NCI-H69 (cell line): ENCODE measurements at regions not wholly inside any gene's neighbourhood (a gene's known extent, or its start where the extent isn't known, plus 50 kb on each side); places are given as distances from the start of the nearest gene placed in this dataset.

ENCODE experiments used
- DNase-seq: peaks from one replicate; lab custom pipeline; 2025; lab: John Stamatoyannopoulos, UW

GRCh38 chr1:219401724-219402625 is 210.9 kb downstream of the ZC3H11B start:
- DNase-seq = peak; percentile 20

DNA sequence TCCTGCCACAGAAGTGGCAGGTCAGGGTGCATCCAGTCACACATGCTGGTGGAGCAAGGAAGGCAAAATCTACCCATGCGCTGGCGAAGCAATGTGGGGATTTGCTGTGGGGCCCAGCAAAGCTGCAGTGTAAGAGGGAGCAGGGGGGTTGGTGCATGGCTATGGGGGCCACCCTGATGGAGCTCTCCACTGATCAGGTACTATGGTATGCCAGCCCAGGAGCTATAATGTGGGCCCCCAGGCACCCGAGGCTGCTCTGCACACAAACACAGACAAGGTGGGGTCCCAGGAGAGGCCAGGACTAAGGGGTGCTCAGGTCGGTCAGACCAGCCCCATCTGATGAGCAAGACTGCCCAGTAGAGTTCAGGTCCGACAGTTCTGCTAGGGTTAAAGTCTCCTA is 213.5 kb downstream of the ZC3H11B start:
- DNase-seq = no peak

DNA sequence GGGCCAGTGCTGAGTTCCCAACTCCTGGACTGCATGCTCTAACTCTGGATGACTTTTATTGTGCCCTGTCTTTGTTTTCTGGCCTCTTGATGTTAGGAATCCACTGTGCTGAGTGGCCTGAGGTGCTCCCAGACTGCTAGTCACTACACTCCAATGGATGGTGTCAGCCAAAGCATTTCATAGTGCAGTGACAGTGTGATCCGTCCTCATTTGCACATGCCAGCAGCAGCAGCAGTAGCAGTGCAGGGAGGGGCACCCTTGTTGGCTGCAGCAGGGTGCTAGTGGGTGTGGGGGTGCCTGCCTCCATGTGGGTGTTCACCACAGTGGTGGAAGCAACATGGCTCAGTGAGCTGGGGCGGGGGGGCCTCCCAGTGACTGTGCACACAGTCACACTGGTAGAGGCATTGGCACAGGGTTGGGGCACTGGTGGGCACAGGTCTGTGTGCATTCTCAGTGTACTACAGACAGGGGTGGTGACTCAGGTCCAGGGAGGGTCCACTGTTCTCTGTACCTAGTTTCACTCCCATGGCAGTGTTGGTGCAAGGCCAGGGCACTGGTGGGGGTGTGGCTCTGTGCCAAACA is 214.0 kb downstream of the ZC3H11B start:
- peak; percentile 21 for DNase-seq

DNA sequence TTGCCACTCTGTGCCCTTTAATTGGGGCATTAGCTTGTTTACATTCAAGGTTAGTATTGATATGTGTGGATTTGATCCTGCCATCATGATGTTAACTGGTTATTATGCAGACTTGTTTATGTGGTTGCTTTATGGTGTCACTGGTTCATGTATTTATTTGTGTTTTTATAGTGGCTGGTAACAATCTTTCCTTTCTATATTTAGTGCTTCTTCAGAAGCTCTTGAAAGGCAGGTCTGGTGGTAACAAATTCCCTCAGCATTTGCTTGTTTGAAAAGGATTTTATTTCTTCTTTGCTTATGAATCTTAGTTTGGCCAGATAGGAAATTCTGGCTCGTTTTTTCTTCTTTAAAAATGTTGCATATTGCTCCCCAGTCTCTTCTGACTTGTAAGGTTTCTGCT is 215.4 kb downstream of the ZC3H11B start:
- no peak for DNase-seq

DNA sequence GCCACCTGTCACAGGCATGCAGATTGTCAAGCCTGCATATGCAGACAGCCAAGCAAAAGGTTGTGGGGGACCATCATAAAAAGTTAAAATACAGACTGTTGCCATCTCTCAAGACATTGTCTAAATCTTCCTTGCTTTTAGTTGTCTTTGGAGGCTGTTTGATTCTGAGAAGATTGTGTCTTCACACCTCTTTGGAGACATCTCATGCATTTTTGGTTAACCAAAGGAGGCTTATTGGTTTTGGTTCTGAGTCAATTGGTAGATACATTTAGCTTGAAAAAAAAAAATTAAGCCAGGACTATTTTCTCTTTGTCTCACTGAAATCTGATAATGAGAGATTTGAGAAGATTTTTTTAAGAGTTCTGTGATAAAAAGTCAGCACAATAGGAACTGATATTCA is 217.6 kb downstream of the LYPLAL1 start:
- no peak for DNase-seq

DNA sequence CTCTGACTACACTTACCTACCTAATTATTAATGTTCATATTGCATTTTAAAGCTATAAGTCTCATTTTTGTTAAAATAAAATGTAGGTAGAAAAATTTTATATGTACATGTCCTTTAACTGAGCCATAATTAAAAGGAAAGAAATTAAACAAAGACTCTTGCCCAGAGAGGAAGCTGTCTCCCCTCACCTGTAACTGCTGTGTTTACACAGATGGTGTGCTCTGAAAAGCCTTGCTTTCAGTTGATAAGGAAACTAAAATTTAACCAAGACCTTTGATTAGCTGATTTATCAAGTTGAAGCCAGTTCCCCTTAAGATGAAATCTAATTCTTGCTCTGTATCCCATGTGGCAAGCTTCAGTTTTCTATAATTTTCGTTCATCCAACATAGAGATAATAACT is 213.5 kb downstream of the LYPLAL1 start:
- peak; percentile 93 for DNase-seq

DNA sequence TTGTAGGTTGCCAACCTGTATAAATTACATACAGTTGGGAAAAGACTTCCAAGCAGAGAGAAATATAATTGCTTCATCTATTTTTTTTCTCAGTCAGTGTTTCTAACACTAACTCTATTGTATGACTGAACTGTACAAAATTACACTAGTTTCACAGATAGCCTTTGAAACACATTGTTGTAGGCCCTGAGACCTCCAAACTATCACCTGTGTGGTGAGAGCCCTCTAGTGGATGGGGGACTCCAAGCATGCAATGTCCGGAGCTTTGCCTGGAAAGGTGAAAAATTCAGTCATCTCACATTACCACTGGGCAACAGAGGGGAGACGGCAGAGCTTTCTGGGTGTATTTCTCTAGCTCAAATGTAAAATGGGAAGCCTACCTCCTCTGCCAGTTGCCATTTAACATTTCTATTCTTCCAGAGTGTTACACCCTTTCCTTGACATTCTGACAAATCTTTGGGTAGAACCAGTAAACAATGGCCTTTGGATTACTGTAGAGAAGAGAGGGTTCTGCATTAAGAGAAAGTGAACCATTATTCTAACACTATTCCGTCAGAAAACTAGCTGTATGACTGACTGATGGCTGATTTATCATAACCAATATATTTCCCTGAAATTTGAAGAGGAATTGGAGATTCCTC is 212.2 kb downstream of the LYPLAL1 start:
- DNase-seq = peak; percentile 92

DNA sequence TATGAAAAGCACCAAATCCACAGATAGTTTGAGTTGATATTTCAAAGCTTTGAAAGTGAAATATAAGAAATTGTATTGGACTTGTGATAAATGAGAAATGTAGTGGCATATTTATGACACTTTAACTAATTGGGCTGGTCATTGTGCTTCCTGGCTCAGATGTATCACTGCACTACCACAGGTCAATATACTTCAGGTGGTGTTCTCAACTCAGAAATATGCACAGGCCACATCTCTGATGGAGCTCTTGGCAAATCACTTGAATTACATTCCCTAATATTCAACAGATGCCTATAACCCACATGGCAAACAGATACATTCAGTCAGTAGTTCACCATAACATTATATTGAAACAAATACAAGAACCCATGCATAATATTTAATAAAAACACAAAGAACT is 209.6 kb downstream of the LYPLAL1 start:
- DNase-seq = no peak

DNA sequence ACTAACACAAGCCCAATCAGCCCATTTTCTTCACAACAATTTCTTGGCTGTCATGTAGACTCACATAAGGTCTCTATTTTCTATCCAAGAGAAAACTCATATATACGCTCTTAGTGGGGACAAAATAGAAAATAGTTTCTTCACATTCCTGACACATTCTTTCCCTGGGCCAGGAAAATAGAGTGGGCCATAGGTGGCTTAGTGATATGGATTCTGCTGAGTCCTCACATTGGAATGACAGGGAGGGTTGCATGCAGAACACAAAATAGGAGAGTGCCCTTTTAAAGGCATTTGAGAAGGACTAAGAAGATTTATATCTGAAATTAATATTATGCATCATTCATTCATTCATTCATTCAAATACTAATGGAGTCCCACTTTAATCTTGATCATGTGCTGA is 207.7 kb downstream of the LYPLAL1 start:
- no peak for DNase-seq

DNA sequence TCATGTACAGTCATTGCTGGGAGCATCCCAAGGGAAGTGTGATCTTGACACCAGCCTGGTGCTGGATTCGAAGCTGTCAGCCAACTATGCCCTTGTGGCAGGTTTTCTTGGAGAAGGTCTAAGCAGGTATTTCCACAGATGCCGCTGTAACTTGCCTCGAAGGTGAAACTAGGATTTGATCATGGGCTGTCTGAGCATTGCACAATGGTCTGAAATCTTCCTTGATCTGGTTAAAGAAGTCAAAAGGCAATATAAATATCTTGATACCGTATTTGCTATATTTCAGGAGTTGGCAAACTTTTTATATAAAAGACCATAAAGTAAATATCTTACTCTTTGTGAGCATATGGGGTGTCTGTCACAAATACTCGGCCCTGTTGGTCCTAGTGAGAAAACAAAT is 206.8 kb downstream of the LYPLAL1 start:
- DNase-seq = no peak

GRCh38 chr1:219379691-219380090 is 206.0 kb downstream of the LYPLAL1 start:
- no peak for DNase-seq

GRCh38 chr1:219374636-219375035 is 201.0 kb downstream of the LYPLAL1 start:
- no peak for DNase-seq

GRCh38 chr1:219374046-219374566 is 200.4 kb downstream of the LYPLAL1 start:
- no peak for DNase-seq

DNA sequence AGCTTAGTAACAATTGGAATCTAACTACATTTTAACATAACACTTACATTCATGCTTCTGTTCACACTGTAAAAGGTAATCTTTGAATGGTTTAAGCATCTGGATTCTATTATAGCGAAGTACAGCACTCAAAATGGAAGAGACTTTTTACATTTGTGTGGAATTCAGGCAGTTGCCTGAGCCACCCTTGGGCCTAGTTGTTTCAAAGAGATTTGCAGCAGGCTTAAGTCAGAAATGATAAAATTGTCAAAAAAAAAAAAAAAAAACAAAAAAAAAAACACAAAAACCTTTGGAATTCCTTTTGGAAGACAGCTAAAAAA is 199.9 kb downstream of the LYPLAL1 start:
- no peak for DNase-seq

- DNase-seq = peak; percentile 28
These were observed 199.4 kb downstream of the LYPLAL1 start for GRCh38 chr1:219372916-219373615.

DNA sequence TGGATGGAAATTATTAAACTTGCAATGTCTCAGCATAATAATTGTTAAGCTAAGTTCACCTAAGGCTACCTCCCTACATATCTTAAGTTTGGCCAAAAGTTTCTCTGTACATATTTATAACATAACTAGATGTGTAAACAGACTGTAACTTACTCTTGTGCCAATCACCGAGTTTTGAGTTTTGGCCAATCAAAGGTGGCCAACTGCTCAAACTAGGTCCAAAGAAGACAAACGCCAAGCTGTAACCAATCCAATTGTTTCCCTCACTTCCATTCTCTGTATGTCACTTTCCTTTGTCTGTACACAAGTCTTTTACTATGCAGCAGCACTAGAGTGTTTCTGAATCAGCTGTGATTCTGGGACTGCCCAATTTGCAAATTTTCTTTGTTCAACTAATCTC is 197.8 kb downstream of the LYPLAL1 start:
- no peak for DNase-seq

- DNase-seq = peak; percentile 46
These were observed 193.8 kb downstream of the LYPLAL1 start for GRCh38 chr1:219367496-219367895.

- no peak for DNase-seq
These were observed 191.8 kb downstream of the LYPLAL1 start for GRCh38 chr1:219365451-219365850.

- no peak for DNase-seq
These were observed 189.0 kb downstream of the LYPLAL1 start for GRCh38 chr1:219362702-219363101.

DNA sequence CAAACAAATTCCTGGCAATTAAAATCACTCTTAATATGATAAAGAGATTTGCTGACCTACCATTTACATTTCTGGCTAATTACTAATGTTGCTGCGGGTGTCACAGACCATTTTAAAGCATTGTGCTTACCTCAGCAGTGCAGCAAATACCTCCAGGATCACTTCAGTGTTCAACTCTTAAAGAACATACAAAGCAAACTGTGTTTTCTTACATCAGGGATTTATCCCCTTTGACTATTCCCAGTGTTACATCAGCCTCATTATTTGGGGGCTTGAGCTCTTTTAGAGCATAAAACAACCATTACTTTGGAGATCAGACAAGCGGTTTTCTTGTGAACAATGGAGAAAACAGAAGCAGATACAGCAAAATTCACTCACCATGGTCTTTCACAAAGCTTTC is 185.4 kb downstream of the LYPLAL1 start:
- DNase-seq = peak; percentile 77

- no peak for DNase-seq
These were observed 184.4 kb downstream of the LYPLAL1 start for GRCh38 chr1:219358080-219358479.

- no peak for DNase-seq
These were observed 181.3 kb downstream of the LYPLAL1 start for GRCh38 chr1:219354962-219355361.
